ENCODE measurements at regions not wholly inside any gene's neighbourhood (a gene's known extent, or its start where the extent isn't known, plus 50 kb on each side); places are given as distances from the start of the nearest gene placed in this dataset.

GRCh38 chr4:45985038-45985437 lies 138.8 kb downstream of the GABRG1 start:
- TF ChIP-seq CTCF (conservative IDR thresholded peaks at IDR 0.05 in 1 of 2, IDR thresholded peaks at IDR 0.05 in 1 of 2; ENCODE audit: low read depth in 1 of 2, low read length in 2 of 2) = no peak
- TF ChIP-seq EZH2 (IDR thresholded peaks at IDR 0.05; ENCODE audit: low read length, missing control alignments) = no peak

Data from fibroblast of lung (primary cell).